ENCODE measurements at regions not wholly inside any gene's neighbourhood (a gene's known extent, or its start where the extent isn't known, plus 50 kb on each side); places are given as distances from the start of the nearest gene placed in this dataset.

DNA sequence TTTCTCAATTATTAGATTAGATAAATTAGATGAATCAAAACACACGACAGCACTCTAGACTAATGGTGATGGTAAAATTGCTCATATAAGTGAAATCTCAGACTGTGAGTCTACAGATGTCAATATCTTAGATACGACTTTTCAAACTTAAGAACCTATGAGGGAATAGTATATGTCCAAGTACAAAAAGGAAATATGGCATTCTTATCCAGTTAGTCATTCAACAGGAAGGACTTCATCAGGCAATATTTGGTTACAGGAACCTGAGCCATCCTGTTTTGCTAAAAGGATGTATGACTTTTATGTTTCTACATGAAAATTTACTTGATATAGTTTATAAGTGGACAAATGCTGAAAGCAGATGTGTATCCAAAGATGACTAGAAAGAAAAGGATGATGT, 107.0 kb downstream of the CT47B1 start:
- TF ChIP-seq, protein P1, sequence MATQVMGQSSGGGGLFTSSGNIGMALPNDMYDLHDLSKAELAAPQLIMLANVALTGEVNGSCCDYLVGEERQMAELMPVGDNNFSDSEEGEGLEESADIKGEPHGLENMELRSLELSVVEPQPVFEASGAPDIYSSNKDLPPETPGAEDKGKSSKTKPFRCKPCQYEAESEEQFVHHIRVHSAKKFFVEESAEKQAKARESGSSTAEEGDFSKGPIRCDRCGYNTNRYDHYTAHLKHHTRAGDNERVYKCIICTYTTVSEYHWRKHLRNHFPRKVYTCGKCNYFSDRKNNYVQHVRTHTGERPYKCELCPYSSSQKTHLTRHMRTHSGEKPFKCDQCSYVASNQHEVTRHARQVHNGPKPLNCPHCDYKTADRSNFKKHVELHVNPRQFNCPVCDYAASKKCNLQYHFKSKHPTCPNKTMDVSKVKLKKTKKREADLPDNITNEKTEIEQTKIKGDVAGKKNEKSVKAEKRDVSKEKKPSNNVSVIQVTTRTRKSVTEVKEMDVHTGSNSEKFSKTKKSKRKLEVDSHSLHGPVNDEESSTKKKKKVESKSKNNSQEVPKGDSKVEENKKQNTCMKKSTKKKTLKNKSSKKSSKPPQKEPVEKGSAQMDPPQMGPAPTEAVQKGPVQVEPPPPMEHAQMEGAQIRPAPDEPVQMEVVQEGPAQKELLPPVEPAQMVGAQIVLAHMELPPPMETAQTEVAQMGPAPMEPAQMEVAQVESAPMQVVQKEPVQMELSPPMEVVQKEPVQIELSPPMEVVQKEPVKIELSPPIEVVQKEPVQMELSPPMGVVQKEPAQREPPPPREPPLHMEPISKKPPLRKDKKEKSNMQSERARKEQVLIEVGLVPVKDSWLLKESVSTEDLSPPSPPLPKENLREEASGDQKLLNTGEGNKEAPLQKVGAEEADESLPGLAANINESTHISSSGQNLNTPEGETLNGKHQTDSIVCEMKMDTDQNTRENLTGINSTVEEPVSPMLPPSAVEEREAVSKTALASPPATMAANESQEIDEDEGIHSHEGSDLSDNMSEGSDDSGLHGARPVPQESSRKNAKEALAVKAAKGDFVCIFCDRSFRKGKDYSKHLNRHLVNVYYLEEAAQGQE (IDR thresholded peaks at IDR 0.05; ENCODE audit: low read depth) = no peak
- TF ChIP-seq RAD21 (IDR thresholded peaks at IDR 0.05; ENCODE audit: low read depth) (no peak), TCF12 (IDR thresholded peaks at IDR 0.05; ENCODE audit: low read depth) (no peak), CEBPB (IDR thresholded peaks at IDR 0.05) (no peak), TAF1 (IDR thresholded peaks at IDR 0.05; ENCODE audit: low read depth) (no peak), NFIC (IDR thresholded peaks at IDR 0.05) (no peak), FOXM1 (IDR thresholded peaks at IDR 0.05; ENCODE audit: borderline replicate concordance, low read depth) (no peak), YY1 (IDR thresholded peaks at IDR 0.05; ENCODE audit: low read depth) (no peak), EGR1 (IDR thresholded peaks at IDR 0.05) (no peak), TEAD4 (IDR thresholded peaks at IDR 0.05) (no peak), EP300 (IDR thresholded peaks at IDR 0.05; ENCODE audit: borderline replicate concordance) (no peak), ZBTB7A (IDR thresholded peaks at IDR 0.05; ENCODE audit: low read depth) (no peak), CREB1 (IDR thresholded peaks at IDR 0.05; ENCODE audit: low read depth) (no peak)
- TF ChIP-seq, protein P2, sequence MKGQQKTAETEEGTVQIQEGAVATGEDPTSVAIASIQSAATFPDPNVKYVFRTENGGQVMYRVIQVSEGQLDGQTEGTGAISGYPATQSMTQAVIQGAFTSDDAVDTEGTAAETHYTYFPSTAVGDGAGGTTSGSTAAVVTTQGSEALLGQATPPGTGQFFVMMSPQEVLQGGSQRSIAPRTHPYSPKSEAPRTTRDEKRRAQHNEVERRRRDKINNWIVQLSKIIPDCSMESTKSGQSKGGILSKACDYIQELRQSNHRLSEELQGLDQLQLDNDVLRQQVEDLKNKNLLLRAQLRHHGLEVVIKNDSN (IDR thresholded peaks at IDR 0.05) = no peak
- TF ChIP-seq, protein P3, sequence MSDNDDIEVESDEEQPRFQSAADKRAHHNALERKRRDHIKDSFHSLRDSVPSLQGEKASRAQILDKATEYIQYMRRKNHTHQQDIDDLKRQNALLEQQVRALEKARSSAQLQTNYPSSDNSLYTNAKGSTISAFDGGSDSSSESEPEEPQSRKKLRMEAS (IDR thresholded peaks at IDR 0.05) = no peak

DNA sequence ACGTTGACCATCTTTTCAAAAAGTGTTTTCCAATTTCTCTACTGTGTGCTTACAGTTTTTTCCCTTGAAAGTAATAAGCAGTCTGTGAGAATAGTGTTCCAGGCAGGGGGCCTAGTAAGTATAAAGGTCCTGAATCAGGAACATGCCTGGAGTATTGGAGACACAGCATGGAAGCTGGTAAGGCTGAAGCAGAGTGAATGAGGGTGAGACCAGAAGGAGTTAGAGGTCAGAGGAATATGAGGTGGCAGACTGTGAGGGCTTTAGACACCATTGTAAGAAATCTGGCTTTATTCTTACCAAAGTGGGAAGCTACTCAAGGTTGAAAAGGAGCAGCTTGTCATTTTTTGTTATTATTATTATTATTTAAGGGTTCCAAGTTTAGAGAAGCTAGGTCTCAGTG, 107.4 kb downstream of the CT47B1 start:
- TF ChIP-seq CREB1 (IDR thresholded peaks at IDR 0.05; ENCODE audit: low read depth) (no peak), EGR1 (IDR thresholded peaks at IDR 0.05) (no peak), YY1 (IDR thresholded peaks at IDR 0.05; ENCODE audit: low read depth) (no peak), FOXM1 (IDR thresholded peaks at IDR 0.05; ENCODE audit: borderline replicate concordance, low read depth) (no peak), NFIC (IDR thresholded peaks at IDR 0.05) (no peak), TEAD4 (IDR thresholded peaks at IDR 0.05) (no peak), TCF12 (IDR thresholded peaks at IDR 0.05; ENCODE audit: low read depth) (no peak), RAD21 (IDR thresholded peaks at IDR 0.05; ENCODE audit: low read depth) (no peak), TAF1 (IDR thresholded peaks at IDR 0.05; ENCODE audit: low read depth) (no peak), ZBTB7A (IDR thresholded peaks at IDR 0.05; ENCODE audit: low read depth) (no peak), CEBPB (IDR thresholded peaks at IDR 0.05) (no peak), EP300 (IDR thresholded peaks at IDR 0.05; ENCODE audit: borderline replicate concordance) (no peak)
- TF ChIP-seq, protein P2 (IDR thresholded peaks at IDR 0.05) = no peak
- TF ChIP-seq, protein P1 (IDR thresholded peaks at IDR 0.05; ENCODE audit: low read depth) = no peak

DNA sequence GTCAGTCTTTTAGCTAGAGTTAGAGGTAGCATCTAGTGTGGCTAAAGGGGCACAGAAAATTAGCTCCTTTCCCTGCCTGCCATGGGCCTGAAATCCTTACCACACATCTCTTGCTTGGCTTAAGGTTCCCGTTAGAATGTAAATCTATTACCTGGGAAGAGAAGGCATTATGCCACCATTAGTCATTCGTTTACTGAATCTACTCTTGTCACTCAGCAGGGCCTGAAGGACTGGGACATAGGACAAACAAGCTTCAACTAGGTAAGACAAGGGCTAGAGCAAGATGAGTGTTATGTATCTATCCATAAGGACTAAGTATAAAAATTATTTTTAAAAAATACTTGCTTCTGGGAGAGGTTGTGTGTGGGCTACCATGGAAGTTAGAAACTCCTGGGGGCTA, 112.4 kb downstream of the CT47B1 start:
- no peak for TF ChIP-seq NFIC (IDR thresholded peaks at IDR 0.05)
- TF ChIP-seq RAD21 (IDR thresholded peaks at IDR 0.05; ENCODE audit: low read depth) = no peak
- no peak for TF ChIP-seq YY1 (IDR thresholded peaks at IDR 0.05; ENCODE audit: low read depth)
- TF ChIP-seq, protein P3 (IDR thresholded peaks at IDR 0.05) = no peak
- TF ChIP-seq CEBPB (IDR thresholded peaks at IDR 0.05) = no peak
- no peak for TF ChIP-seq CREB1 (IDR thresholded peaks at IDR 0.05; ENCODE audit: low read depth)
- TF ChIP-seq, protein P1 (IDR thresholded peaks at IDR 0.05; ENCODE audit: low read depth) = no peak
- TF ChIP-seq TEAD4 (IDR thresholded peaks at IDR 0.05) = no peak
- TF ChIP-seq EP300 (IDR thresholded peaks at IDR 0.05; ENCODE audit: borderline replicate concordance) = no peak
- no peak for TF ChIP-seq TAF1 (IDR thresholded peaks at IDR 0.05; ENCODE audit: low read depth)
- no peak for TF ChIP-seq EGR1 (IDR thresholded peaks at IDR 0.05)
- no peak for TF ChIP-seq FOXM1 (IDR thresholded peaks at IDR 0.05; ENCODE audit: borderline replicate concordance, low read depth)
- TF ChIP-seq ZBTB7A (IDR thresholded peaks at IDR 0.05; ENCODE audit: low read depth) = no peak
- no peak for TF ChIP-seq TCF12 (IDR thresholded peaks at IDR 0.05; ENCODE audit: low read depth)

DNA sequence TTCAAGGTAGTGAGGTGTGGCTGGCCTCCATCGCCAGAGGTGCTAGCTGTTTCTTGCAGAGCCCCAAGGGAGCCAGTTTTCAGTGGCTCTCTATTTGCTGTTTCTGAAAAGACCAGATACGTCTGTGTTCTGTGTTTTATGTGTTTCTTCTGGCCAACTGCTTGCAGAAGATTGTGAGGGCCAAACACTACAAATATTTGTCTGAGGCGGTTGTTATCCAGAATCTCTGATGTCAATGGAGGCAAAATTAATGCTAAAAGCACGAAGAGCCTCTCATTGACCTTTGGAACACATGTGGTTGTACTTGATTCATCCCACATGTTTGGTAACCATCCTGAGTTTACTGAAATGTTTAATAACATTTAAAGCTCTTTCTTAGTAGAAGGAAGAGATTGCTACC, 113.9 kb downstream of the CT47B1 start:
- no peak for TF ChIP-seq FOXM1 (IDR thresholded peaks at IDR 0.05; ENCODE audit: borderline replicate concordance, low read depth)
- TF ChIP-seq TEAD4 (IDR thresholded peaks at IDR 0.05) = no peak
- TF ChIP-seq CEBPB (IDR thresholded peaks at IDR 0.05) = no peak
- TF ChIP-seq, protein P2 (IDR thresholded peaks at IDR 0.05) = no peak
- TF ChIP-seq RAD21 (IDR thresholded peaks at IDR 0.05; ENCODE audit: low read depth) = no peak
- TF ChIP-seq ZBTB7A (IDR thresholded peaks at IDR 0.05; ENCODE audit: low read depth) = no peak
- TF ChIP-seq YY1 (IDR thresholded peaks at IDR 0.05; ENCODE audit: low read depth) = no peak
- TF ChIP-seq, protein P1 (IDR thresholded peaks at IDR 0.05; ENCODE audit: low read depth) = no peak
- no peak for TF ChIP-seq TCF12 (IDR thresholded peaks at IDR 0.05; ENCODE audit: low read depth)
- no peak for TF ChIP-seq EGR1 (IDR thresholded peaks at IDR 0.05)
- TF ChIP-seq TAF1 (IDR thresholded peaks at IDR 0.05; ENCODE audit: low read depth) = no peak
- no peak for TF ChIP-seq NFIC (IDR thresholded peaks at IDR 0.05)
- TF ChIP-seq, protein P3 (IDR thresholded peaks at IDR 0.05) = no peak
- no peak for TF ChIP-seq CREB1 (IDR thresholded peaks at IDR 0.05; ENCODE audit: low read depth)
